Brain microvascular endothelial cell (primary cell): ENCODE measurements at regions not wholly inside any gene's neighbourhood (a gene's known extent, or its start where the extent isn't known, plus 50 kb on each side); places are given as distances from the start of the nearest gene placed in this dataset.

ENCODE experiments used
- DNase-seq: peaks from one replicate; pipeline ENCODE4 v3.0.0-alpha.2; 2020
- H3K27ac ChIP-seq: fragments of 250-450 bp; sonication (Bioruptor Pico); 2 replicates; pipeline ENCODE4 v1.5.1; 2020; ENCODE audit warnings: mild to moderate bottlenecking, moderate library complexity
- H3K27me3 ChIP-seq: fragments of 250-450 bp; sonication (Bioruptor Pico); replicated peaks from 2 replicates; pipeline ENCODE4 v1.5.1; 2020; ENCODE audit warnings: mild to moderate bottlenecking
- H3K36me3 ChIP-seq: fragments of 250-450 bp; sonication (Bioruptor Pico); replicated peaks from 2 replicates; pipeline ENCODE4 v1.5.1; 2020; ENCODE audit warnings: mild to moderate bottlenecking
- H3K4me3 ChIP-seq: 2 replicates; pipeline ENCODE4 v1.5.1; 2011; ENCODE audit warnings: low read depth, mild to moderate bottlenecking, control low read depth, low read length, moderate library complexity
- CTCF ChIP-seq: IDR thresholded peaks from 2 replicates; pipeline ENCODE4 v1.5.1; 2011; ENCODE audit warnings: low read depth, mild to moderate bottlenecking, moderate library complexity, low read length, control low read depth, inconsistent platforms; ENCODE audit errors: missing control alignments
- in situ Hi-C: cut with HindIII; loops from 2 replicates; pipeline ENCODE4 v1.10.0; 2017; ENCODE audit warnings: low sequenced_read_pairs, low pct_ligation_motif_present

- Histone ChIP-seq H3K27me3 (no peaks in the 10 kb centered on the region), H3K36me3 (no peaks in the 10 kb centered on the region), H3K27ac (no peak overlapping the region), H3K4me3 (no peak overlapping the region)
- DNase-seq: no peak
- in situ Hi-C loops: no loop called here
- no peak for TF ChIP-seq CTCF
Measured at GRCh38 chr4:79498282-79498681, 90.3 kb upstream of the GK2 start.

GRCh38 chr4:79497001-79497400, 89.0 kb upstream of the GK2 start:
- Histone ChIP-seq H3K27me3 (no peaks in the 10 kb centered on the region), H3K4me3 (no peak overlapping the region), H3K27ac (no peak overlapping the region), H3K36me3 (no peaks in the 10 kb centered on the region)
- no peak for TF ChIP-seq CTCF
- DNase-seq: no peak
- in situ Hi-C loops: no loop called here

- H3K27ac ChIP-seq: no peak overlapping the region
- DNase-seq: no peak
- H3K27me3 ChIP-seq: no peaks in the 10 kb centered on the region
- no peaks in the 10 kb centered on the region for H3K36me3 ChIP-seq
- no peak overlapping the region for H3K4me3 ChIP-seq
- in situ Hi-C loops: no loop called here
- TF ChIP-seq CTCF: no peak
Measured at GRCh38 chr4:79495447-79495846, 87.4 kb upstream of the GK2 start.

- no peaks in the 10 kb centered on the region for H3K27me3 ChIP-seq
- TF ChIP-seq CTCF: no peak
Measured at GRCh38 chr4:79492148-79492547, 84.1 kb upstream of the GK2 start.

GRCh38 chr4:79489506-79489905, 81.5 kb upstream of the GK2 start:
- TF ChIP-seq CTCF: no peak

More at GRCh38 chr4:79492148-79492547, 84.1 kb upstream of the GK2 start:
- Histone ChIP-seq H3K4me3 (no peak overlapping the region), H3K36me3 (no peaks in the 10 kb centered on the region), H3K27ac (no peak overlapping the region)
- in situ Hi-C loops: no loop called here
- no peak for DNase-seq

GRCh38 chr4:79476196-79476595, 68.2 kb upstream of the GK2 start:
- TF ChIP-seq CTCF: no peak
- in situ Hi-C loops: no loop called here
- no peak for DNase-seq
- H3K27ac ChIP-seq: no peak overlapping the region
- no peaks in the 10 kb centered on the region for H3K27me3 ChIP-seq
- no peaks in the 10 kb centered on the region for H3K36me3 ChIP-seq
- H3K4me3 ChIP-seq: no peak overlapping the region

More at GRCh38 chr4:79489506-79489905, 81.5 kb upstream of the GK2 start:
- no peaks in the 10 kb centered on the region for H3K27me3 ChIP-seq
- no peak overlapping the region for H3K27ac ChIP-seq
- in situ Hi-C loops: no loop called here
- no peaks in the 10 kb centered on the region for H3K36me3 ChIP-seq
- no peak for DNase-seq
- no peak overlapping the region for H3K4me3 ChIP-seq
